Ishikawa (cell line): ENCODE measurements at regions not wholly inside any gene's neighbourhood (a gene's known extent, or its start where the extent isn't known, plus 50 kb on each side); places are given as distances from the start of the nearest gene placed in this dataset.

ENCODE experiments used
- CEBPB ChIP-seq: IDR thresholded peaks from 2 replicates; pipeline ENCODE4 v1.6.1; 2012
- CREB1 ChIP-seq: IDR thresholded peaks from 2 replicates; pipeline ENCODE4 v1.6.1; 2012; ENCODE audit warnings: low read depth
- EGR1 ChIP-seq: IDR thresholded peaks from 2 replicates; pipeline ENCODE4 v1.6.1; 2012
- EP300 ChIP-seq: IDR thresholded peaks from 2 replicates; pipeline ENCODE4 v1.6.1; 2012; ENCODE audit warnings: borderline replicate concordance
- FOXM1 ChIP-seq: IDR thresholded peaks from 2 replicates; pipeline ENCODE4 v1.6.1; 2012; ENCODE audit warnings: low read depth, borderline replicate concordance
- MAX ChIP-seq: IDR thresholded peaks from 2 replicates; pipeline ENCODE4 v1.6.1; 2012
- NFIC ChIP-seq: IDR thresholded peaks from 2 replicates; pipeline ENCODE4 v1.6.1; 2012
- RAD21 ChIP-seq: IDR thresholded peaks from 2 replicates; pipeline ENCODE4 v1.6.1; 2012; ENCODE audit warnings: low read depth
- REST ChIP-seq: IDR thresholded peaks from 2 replicates; pipeline ENCODE4 v1.6.1; 2012; ENCODE audit warnings: low read depth, mild to moderate bottlenecking
- TAF1 ChIP-seq: IDR thresholded peaks from 2 replicates; pipeline ENCODE4 v1.6.1; 2012; ENCODE audit warnings: low read depth, mild to moderate bottlenecking
- TCF12 ChIP-seq: IDR thresholded peaks from 2 replicates; pipeline ENCODE4 v1.6.1; 2012; ENCODE audit warnings: low read depth
- TEAD4 ChIP-seq: IDR thresholded peaks from 2 replicates; pipeline ENCODE4 v1.6.1; 2012
- USF1 ChIP-seq: IDR thresholded peaks from 2 replicates; pipeline ENCODE4 v1.6.1; 2012
- YY1 ChIP-seq: IDR thresholded peaks from 2 replicates; pipeline ENCODE4 v1.6.1; 2012; ENCODE audit warnings: low read depth
- ZBTB7A ChIP-seq: IDR thresholded peaks from 2 replicates; pipeline ENCODE4 v1.6.1; 2012; ENCODE audit warnings: low read depth

DNA sequence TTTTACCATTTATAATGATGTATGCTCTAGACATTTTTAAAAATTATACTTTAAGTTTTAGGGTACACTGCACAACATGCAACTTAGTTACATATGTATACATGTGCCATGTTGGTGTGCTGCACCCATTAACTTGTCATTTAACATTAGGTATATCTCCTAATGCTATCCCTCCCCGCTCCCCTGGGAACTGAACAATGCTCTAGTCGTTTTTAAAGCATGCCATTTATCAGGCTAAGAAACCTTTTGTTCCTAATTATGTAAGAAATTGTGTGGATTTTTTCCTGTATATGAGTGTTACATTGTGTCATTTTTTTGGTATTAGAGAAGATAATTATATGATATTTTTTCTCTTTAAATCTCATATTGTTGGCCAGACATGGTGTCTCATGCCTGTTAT, 72.8 kb upstream of the SGCD start:
- TF ChIP-seq ZBTB7A (no peak), YY1 (no peak), FOXM1 (no peak), RAD21 (no peak), TEAD4 (no peak), EP300 (no peak), TAF1 (no peak), REST (no peak), CREB1 (no peak)

GRCh38 chr5:156256642-156257041, 70.3 kb upstream of the SGCD start:
- no peak for TF ChIP-seq MAX
- no peak for TF ChIP-seq YY1
- TF ChIP-seq EP300: no peak
- TF ChIP-seq EGR1: no peak
- no peak for TF ChIP-seq TAF1
- TF ChIP-seq CEBPB: no peak
- no peak for TF ChIP-seq RAD21
- TF ChIP-seq CREB1: no peak
- no peak for TF ChIP-seq REST
- no peak for TF ChIP-seq ZBTB7A
- no peak for TF ChIP-seq USF1
- no peak for TF ChIP-seq TEAD4

GRCh38 chr5:156258934-156259333, 68.0 kb upstream of the SGCD start:
- TF ChIP-seq RAD21 (no peak), YY1 (no peak), TCF12 (no peak)

DNA sequence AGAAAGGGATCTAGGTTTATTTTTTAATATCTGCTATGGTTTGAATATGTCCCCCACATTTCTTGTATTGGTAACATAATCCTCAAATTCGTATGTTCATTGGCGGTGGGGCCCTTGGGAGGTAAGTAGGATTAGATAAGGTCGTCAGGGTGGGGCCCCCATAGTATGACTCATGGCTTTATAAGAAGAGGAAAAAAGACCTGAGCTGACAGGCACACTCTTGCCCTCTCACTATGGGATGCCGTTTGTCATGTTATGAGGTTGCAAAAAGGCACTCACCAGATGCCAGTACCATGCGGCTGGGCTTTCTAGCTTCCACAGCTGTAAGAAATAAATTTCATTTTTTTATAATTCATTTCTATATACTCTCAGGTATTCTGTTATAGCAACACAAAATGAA, 67.3 kb upstream of the SGCD start:
- TF ChIP-seq REST (no peak), ZBTB7A (no peak), TCF12 (no peak), MAX (no peak), YY1 (no peak), NFIC (no peak), EGR1 (no peak), EP300 (no peak), TAF1 (no peak), USF1 (no peak), RAD21 (no peak), CREB1 (no peak), TEAD4 (no peak), CEBPB (no peak)

GRCh38 chr5:156261275-156261939, 65.6 kb upstream of the SGCD start:
- TF ChIP-seq YY1: no peak
- no peak for TF ChIP-seq TCF12
- TF ChIP-seq REST: no peak
- TF ChIP-seq EP300: no peak
- TF ChIP-seq TAF1: no peak
- TF ChIP-seq NFIC: no peak
- TF ChIP-seq USF1: no peak
- TF ChIP-seq FOXM1: no peak
- TF ChIP-seq EGR1: no peak
- no peak for TF ChIP-seq CREB1
- TF ChIP-seq TEAD4: no peak
- TF ChIP-seq MAX: no peak
- TF ChIP-seq RAD21: no peak
- TF ChIP-seq CEBPB: no peak
